Mucosa of gallbladder (tissue), 1 donor: ENCODE measurements at regions not wholly inside any gene's neighbourhood (a gene's known extent, or its start where the extent isn't known, plus 50 kb on each side); places are given as distances from the start of the nearest gene placed in this dataset.
"Not testable (repeated sequence)": the region's sequence is repeated elsewhere in the genome, so short reads cannot be mapped to it uniquely, and the experiment has no call there.

Experiments used
- DNase-seq: peaks from one replicate; pipeline ENCODE4 v3.0.0-alpha.2; 2020; ENCODE audit warnings: low spot score
- donor health status: DM: no; HTN: no; CAD: no.

DNA sequence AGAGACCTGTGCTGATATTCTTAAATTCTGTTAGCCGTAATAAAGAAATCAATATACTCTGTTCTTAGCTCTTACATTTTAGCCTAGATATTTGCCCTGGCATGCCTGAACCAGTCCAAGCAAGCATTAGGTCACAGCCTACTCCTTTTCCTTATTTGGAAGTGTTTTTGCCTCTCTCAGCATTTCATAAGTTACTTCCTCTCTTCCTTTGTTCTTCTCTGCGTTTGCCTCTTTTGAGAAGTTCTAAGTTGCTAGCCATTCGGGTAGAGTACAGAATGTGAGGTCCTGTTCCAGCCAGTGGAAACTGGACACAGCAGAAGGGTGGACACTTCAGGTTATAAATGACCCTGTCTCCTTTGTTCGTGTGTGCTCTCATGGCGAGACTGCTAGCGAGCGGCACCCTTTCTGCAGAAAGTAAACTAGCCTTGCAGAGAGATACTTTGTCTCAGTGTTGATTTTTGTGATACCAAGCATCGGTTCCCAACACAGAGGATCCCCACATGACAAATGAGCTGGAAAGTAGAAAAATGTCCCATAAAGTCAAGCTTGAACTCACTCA, 75.0 kb upstream of the FAM153A start:
- DNase-seq: not testable (repeated sequence)

DNA sequence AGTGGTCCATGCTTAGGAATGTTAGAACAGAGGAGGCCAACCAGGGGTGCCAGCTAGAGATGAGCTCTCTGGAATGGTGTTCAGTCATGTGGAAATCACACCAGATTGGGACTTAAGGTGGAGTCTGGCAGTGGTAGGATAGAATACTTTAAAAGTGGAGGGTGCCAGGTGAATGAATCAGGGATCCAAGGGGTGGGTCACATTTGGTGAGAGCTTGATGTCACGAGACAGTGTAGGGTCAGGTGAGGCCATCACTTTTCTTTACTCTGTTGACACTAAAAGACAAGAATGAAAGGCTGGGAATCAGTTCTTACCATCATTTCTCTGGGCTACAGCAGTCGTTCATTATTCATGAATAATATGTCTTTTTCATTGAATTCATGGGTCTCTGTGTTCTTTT, 73.8 kb upstream of the FAM153A start:
- not testable (repeated sequence) for DNase-seq

DNA sequence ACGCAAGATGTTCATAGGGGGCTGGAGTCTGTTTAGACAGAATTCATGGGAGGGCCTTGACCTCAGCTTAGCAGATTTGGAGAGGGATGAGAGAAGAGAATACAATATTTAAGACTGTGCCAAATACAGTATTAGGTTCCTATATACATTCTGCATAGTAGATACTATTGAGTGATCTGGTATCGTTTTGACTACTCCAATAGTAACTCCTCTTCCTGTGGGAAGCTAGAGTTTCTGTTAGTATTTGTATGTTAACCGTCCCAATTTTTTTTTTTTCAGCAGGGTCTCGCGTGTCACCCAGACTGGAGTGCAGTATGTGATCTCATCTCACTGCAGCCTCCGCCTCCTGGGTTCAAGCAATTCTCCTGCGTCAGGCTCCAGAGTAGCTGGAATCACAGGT, 65.2 kb upstream of the FAM153A start:
- not testable (repeated sequence) for DNase-seq

DNA sequence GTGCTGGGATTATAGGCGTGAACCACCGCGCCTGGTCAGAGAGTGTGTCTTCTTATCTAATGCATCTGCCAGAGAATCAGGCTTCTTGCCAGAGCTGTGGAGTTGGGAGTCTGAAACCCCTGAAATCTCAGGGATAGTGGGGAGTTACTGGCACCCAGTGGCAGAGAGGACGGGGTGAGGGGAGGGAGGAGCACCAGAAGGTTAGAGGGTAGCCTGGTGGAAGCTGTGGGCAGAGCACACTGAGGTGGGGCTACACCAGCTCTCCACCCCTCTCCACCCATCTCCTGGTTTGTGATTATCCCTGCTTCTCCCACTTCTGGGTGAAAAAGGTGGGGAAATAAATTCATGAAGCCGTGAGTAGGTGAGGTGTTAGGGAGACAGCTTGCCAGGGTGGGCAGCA, 63.9 kb upstream of the FAM153A start:
- not testable (repeated sequence) for DNase-seq

DNA sequence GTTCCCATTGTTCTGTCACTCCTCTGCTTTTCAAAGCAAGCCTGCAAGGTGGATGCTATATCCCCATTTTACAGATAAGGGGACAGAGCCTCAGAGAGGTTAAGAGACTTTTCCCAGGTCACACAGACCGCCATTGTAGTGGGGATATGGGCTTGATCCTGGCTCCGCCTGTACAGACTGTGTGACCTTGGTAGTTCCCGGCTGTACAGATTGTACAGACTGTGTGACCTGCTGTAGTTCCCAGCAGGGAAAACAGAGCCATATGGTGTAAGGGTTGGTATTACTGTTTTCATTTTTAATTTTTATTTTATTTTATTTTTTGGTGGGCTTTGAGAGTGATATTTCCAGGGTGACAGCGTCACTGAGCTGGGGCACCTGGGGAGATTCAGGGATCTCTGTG, 63.2 kb upstream of the FAM153A start:
- not testable (repeated sequence) for DNase-seq

DNA sequence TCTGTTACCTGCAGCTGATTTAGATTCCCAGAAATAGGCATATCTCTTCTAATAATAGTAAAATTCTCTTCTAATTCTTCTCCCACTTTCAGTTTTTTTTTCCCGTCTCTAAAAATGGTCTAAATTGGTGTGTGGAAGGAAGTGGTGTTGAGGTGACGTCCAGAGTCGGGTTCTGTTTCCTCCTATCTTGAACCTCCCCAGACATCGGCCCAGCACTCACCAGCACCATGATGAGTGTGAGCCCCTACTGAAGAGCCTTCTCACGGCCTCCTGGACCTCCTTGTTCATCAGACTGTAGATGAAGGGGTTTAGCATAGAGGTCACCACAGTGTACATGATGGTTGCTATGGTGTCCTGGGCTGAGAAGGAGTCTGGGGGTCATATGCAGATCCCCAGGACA, 53.5 kb upstream of the FAM153A start:
- not testable (repeated sequence) for DNase-seq
